Trophoblast cell (in vitro differentiated cells and primary cell): ENCODE measurements at regions not wholly inside any gene's neighbourhood (a gene's known extent, or its start where the extent isn't known, plus 50 kb on each side); places are given as distances from the start of the nearest gene placed in this dataset.
A peak's percentile ranks its signal among the peaks of the same experiment; 100 is the strongest.
"Not testable (repeated sequence)": the region's sequence is repeated elsewhere in the genome, so short reads cannot be mapped to it uniquely, and the experiment has no call there.

Experiments used
- DNase-seq, 2 donors: peaks; one replicate each; pipeline ENCODE4 v3.0.0-alpha.2; 2016
- H2AFZ ChIP-seq: 2 replicates; pipeline ENCODE4 v1.6.1; 2013; ENCODE audit warnings: low read length, moderate library complexity, mild to moderate bottlenecking; ENCODE audit not compliant: insufficient read depth, poor library complexity
- H2AK5ac ChIP-seq: 2 replicates; pipeline ENCODE4 v1.6.1; 2013; ENCODE audit warnings: mild to moderate bottlenecking, low read length
- H2BK120ac ChIP-seq: 2 replicates; pipeline ENCODE4 v1.6.1; 2013; ENCODE audit warnings: low read length, mild to moderate bottlenecking, moderate library complexity; ENCODE audit not compliant: insufficient read depth, poor library complexity
- H2BK12ac ChIP-seq: 2 replicates; pipeline ENCODE4 v1.6.1; 2013; ENCODE audit warnings: mild to moderate bottlenecking, low read length, moderate library complexity
- H2BK5ac ChIP-seq: 2 replicates; pipeline ENCODE4 v1.6.1; 2013; ENCODE audit warnings: low read length, low read depth, moderate library complexity, mild to moderate bottlenecking; ENCODE audit not compliant: poor library complexity
- H3K14ac ChIP-seq: 2 replicates; pipeline ENCODE4 v1.6.1; 2013; ENCODE audit warnings: mild to moderate bottlenecking, low read length
- H3K18ac ChIP-seq: 2 replicates; pipeline ENCODE4 v1.6.1; 2013; ENCODE audit warnings: mild to moderate bottlenecking, low read length
- H3K23ac ChIP-seq: 2 replicates; pipeline ENCODE4 v1.6.1; 2013; ENCODE audit warnings: low read length
- H3K27ac ChIP-seq: 2 replicates; pipeline ENCODE4 v1.5.1; 2013; ENCODE audit warnings: low read depth, mild to moderate bottlenecking, inconsistent platforms, low read length, moderate library complexity
- H3K27me3 ChIP-seq: 2 replicates; pipeline ENCODE4 v1.6.1; 2013; ENCODE audit warnings: inconsistent platforms, mild to moderate bottlenecking, low read length, moderate library complexity; ENCODE audit not compliant: insufficient read depth
- H3K36me3 ChIP-seq, 2 experiments: 1 replicate in 1 of 2; 2 replicates in 1 of 2; pipeline ENCODE4 v1.6.1; 2013; ENCODE audit warnings: low read length in 2 of 2, mild to moderate bottlenecking in 2 of 2, moderate library complexity in 1 of 2; ENCODE audit not compliant: insufficient read depth in 2 of 2, control insufficient read depth in 1 of 2
- H3K4ac ChIP-seq: 2 replicates; pipeline ENCODE4 v1.6.1; 2013; ENCODE audit warnings: low read depth, mild to moderate bottlenecking, low read length, moderate library complexity
- H3K4me1 ChIP-seq, 2 experiments: 1 replicate in 1 of 2; 2 replicates in 1 of 2; pipeline ENCODE4 v1.6.1; 2013; ENCODE audit warnings: low read length in 2 of 2, mild to moderate bottlenecking in 2 of 2, moderate library complexity in 1 of 2; ENCODE audit not compliant: insufficient read depth in 2 of 2, control insufficient read depth in 1 of 2
- H3K4me2 ChIP-seq: 2 replicates; pipeline ENCODE4 v1.6.1; 2013; ENCODE audit warnings: inconsistent platforms, mild to moderate bottlenecking, low read length, moderate library complexity
- H3K4me3 ChIP-seq: 2 replicates; pipeline ENCODE4 v1.5.1; 2013; ENCODE audit warnings: mild to moderate bottlenecking, low read depth, low read length, inconsistent platforms
- H3K79me1 ChIP-seq: one replicate; pipeline ENCODE4 v1.6.1; 2013; ENCODE audit warnings: low read length
- H3K79me2 ChIP-seq: 2 replicates; pipeline ENCODE4 v1.6.1; 2013; ENCODE audit warnings: low read length, mild to moderate bottlenecking; ENCODE audit not compliant: control insufficient read depth, insufficient read depth, poor library complexity
- H3K9ac ChIP-seq: 2 replicates; pipeline ENCODE4 v1.6.1; 2013; ENCODE audit warnings: mild to moderate bottlenecking, low read length
- H3K9me3 ChIP-seq: 2 replicates; pipeline ENCODE4 v1.6.1; 2013; ENCODE audit warnings: low read depth, mild to moderate bottlenecking, control low read depth, inconsistent platforms, low read length; ENCODE audit not compliant: insufficient read depth
- H4K12ac ChIP-seq: 2 replicates; pipeline ENCODE4 v1.6.1; 2013; ENCODE audit warnings: low read depth, mild to moderate bottlenecking, low read length, moderate library complexity
- H4K8ac ChIP-seq: 2 replicates; pipeline ENCODE4 v1.6.1; 2013; ENCODE audit warnings: low read depth, mild to moderate bottlenecking, low read length, moderate library complexity
- H4K91ac ChIP-seq: one replicate; pipeline ENCODE4 v1.6.1; 2013; ENCODE audit warnings: low read depth, mild to moderate bottlenecking, low read length, moderate library complexity
- WGBS: extraction: QIAGEN DNeasy Blood & Tissue Kit; methylation state at CpG from one replicate; pipeline ENCODE4 v1.1.7; 2013; ENCODE audit warnings: missing lambda C conversion rate; ENCODE audit not compliant: insufficient read length, insufficient coverage; ENCODE audit errors: extremely low coverage; 5-methylcytosine and 5-hydroxymethylcytosine counted together

GRCh38 chr11:93604008-93604660, 57.3 kb upstream of the CEP295 start:
- Histone ChIP-seq H3K79me2 (no peaks in the 10 kb centered on the region), H3K23ac (no peak overlapping the region), H3K4me1 (no peaks in the 10 kb centered on the region), H3K18ac (no peak overlapping the region), H4K8ac (no peak overlapping the region), H3K79me1 (no peaks in the 10 kb centered on the region), H3K9me3 (no peaks in the 10 kb centered on the region), H3K4me3 (no peak overlapping the region), H3K27me3 (no peaks in the 10 kb centered on the region), H2BK5ac (no peak overlapping the region), H3K4ac (no peak overlapping the region), H3K9ac (no peak overlapping the region), H4K91ac (no peak overlapping the region), H4K12ac (no peak overlapping the region), H2AK5ac (no peak overlapping the region), H3K4me2 (no peak overlapping the region), H3K27ac (no peak overlapping the region), H2BK12ac (no peak overlapping the region), H2BK120ac (no peak overlapping the region), H3K14ac (no peak overlapping the region), H3K36me3 (no peaks in the 10 kb centered on the region), H2AFZ (no peak overlapping the region)
- no CpG with 5 or more reads among the region's 4 CpGs for WGBS
- DNase-seq = no peak

- no peak overlapping the region for H2AFZ ChIP-seq
- no peak overlapping the region for H3K27ac ChIP-seq
- no peaks in the 10 kb centered on the region for H3K36me3 ChIP-seq
- H3K9ac ChIP-seq = no peak overlapping the region
- no peak overlapping the region for H3K4me2 ChIP-seq
- H3K9me3 ChIP-seq = no peaks in the 10 kb centered on the region
- no peak for DNase-seq
- H3K4me1 ChIP-seq = no peaks in the 10 kb centered on the region
- no peak overlapping the region for H3K4ac ChIP-seq
- no peak overlapping the region for H2BK12ac ChIP-seq
- whole genome bisulfite sequencing = no CpG with 5 or more reads among the region's 3 CpGs
- no peak overlapping the region for H3K4me3 ChIP-seq
- no peak overlapping the region for H2BK5ac ChIP-seq
- no peaks in the 10 kb centered on the region for H3K79me2 ChIP-seq
- H3K14ac ChIP-seq = no peak overlapping the region
- no peaks in the 10 kb centered on the region for H3K27me3 ChIP-seq
- no peak overlapping the region for H3K23ac ChIP-seq
- no peak overlapping the region for H3K18ac ChIP-seq
- H4K8ac ChIP-seq = no peak overlapping the region
- H3K79me1 ChIP-seq = no peaks in the 10 kb centered on the region
- H4K12ac ChIP-seq = no peak overlapping the region
- no peak overlapping the region for H2BK120ac ChIP-seq
- no peak overlapping the region for H4K91ac ChIP-seq
- no peak overlapping the region for H2AK5ac ChIP-seq
These were observed 58.1 kb upstream of the CEP295 start for GRCh38 chr11:93603225-93604007.

GRCh38 chr11:93596171-93596570, 53.0 kb upstream of the SMCO4 start:
- not testable (repeated sequence) for H3K27ac ChIP-seq, H3K4me1 ChIP-seq, H3K18ac ChIP-seq, H2BK5ac ChIP-seq, H4K8ac ChIP-seq, H3K14ac ChIP-seq, H3K79me1 ChIP-seq, H3K9me3 ChIP-seq, H3K4me2 ChIP-seq, H2AFZ ChIP-seq, H2BK120ac ChIP-seq, H4K12ac ChIP-seq, H2AK5ac ChIP-seq, H3K27me3 ChIP-seq, H3K79me2 ChIP-seq, H3K4ac ChIP-seq, H2BK12ac ChIP-seq, H4K91ac ChIP-seq, H3K9ac ChIP-seq, H3K4me3 ChIP-seq, H3K36me3 ChIP-seq, H3K23ac ChIP-seq
- no CpG with 5 or more reads among the region's 2 CpGs for WGBS
- peak; percentile 52 to 82 for DNase-seq
